ENCODE measurements at regions not wholly inside any gene's neighbourhood (a gene's known extent, or its start where the extent isn't known, plus 50 kb on each side); places are given as distances from the start of the nearest gene placed in this dataset.

DNA sequence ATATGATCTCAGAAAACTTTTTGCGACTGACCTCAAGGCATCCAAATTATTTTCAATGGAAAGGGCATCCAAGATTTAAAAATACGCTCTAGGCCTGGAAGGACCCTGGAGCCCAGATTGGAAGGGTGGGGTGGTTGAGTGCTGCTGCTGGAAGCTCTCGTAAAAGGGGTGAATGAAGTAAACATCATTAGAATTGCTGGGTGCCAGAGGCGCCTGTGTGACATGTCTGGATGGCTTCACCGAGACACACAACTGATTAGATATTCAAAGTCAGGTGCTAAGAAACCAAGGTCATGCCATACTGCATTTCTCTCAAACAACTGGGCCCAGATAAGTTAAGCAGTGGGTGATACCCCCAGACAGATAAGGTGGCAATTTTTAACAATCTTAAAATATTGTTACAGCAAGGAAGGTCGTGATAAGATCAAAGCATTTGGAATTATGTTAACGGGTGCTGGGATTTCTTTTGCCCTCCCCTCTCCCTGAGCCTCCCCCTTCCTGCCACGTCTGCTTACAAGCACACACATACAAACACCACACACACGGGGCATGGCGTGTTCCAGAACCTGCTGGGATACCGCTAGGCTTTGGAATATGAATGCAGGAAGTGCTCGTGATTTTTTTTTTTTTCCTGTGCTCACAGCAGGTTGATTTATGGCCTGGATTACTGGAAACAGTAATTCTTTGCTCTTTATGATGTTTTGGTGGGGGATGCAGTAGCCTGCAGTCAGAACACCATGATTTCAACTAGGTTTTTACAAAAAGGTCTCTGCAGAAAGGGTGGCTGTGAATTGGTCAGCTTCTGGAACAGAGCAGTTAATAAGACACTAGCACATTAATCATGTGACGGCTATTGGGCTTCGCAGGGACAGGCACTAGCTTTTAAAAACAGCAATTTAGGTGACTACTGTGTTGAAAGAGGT is 551.2 kb downstream of the QKI start:
- DNase-seq (ENCODE audit: low spot score) (peak; percentile 19), FAIRE-seq (no peak)

DNA sequence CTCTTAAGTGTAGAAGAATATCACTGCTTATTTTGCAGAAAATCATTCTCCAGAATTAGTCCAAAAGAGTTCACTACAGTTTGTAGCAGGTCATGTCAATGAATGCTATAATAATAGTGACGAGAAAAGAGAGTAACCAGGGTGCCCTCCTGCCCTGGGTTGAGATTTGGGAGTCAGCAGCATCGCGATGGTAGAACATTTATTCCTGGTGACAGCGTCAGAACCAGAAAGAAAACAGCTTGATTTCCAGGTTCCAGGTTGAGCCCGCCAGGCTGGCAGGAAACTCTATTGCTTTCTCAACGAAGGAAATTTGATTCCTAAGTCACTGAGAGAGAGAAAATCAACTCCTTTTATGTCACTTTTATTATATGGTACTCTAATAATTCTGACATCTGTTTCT is 550.3 kb downstream of the QKI start:
- no peak for DNase-seq (ENCODE audit: low spot score)
- FAIRE-seq = no peak

DNA sequence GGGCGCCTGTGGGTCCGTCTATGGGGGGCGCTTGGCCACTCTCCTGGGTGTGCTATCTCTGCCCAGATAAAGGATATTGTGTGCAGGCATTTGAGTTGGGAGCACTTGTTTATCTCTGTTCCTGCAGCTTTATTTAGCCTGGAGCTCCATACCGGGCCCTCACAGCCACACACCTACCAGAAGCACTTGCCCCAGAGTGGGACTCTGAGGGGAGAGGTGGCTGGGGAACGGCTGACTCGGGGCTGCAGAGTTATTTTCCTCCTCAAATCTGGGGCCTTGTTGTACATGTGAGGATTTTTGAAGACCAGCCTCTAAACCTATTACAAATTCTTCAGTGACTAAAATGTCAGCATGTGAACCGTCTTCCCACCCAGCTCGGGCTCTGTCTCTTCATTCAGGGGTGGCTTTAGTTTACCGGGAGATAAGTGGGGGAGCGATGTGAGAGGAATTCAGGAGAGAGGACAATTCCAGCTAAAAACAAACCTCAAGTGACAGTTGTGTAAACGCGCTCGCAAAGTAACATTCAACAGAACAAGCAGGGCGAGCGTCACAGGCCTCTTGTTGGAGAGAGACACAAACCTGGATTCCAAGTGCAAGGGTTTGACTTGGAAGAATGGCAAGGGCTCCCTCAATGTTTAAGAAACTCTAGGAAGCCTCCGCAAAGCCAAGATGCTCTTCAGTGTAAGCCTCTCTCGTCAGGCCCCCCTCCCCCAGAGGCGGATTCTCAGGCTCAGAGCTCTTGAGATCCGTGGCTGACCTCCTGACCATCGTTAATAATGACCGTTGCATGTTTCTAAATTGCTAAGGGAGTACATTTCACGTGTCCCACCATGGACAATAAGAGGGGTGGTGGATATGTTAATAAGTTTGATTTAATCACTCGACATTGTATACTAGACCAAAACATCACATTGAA is 548.9 kb downstream of the QKI start:
- no peak for DNase-seq (ENCODE audit: low spot score)
- FAIRE-seq = no peak

DNA sequence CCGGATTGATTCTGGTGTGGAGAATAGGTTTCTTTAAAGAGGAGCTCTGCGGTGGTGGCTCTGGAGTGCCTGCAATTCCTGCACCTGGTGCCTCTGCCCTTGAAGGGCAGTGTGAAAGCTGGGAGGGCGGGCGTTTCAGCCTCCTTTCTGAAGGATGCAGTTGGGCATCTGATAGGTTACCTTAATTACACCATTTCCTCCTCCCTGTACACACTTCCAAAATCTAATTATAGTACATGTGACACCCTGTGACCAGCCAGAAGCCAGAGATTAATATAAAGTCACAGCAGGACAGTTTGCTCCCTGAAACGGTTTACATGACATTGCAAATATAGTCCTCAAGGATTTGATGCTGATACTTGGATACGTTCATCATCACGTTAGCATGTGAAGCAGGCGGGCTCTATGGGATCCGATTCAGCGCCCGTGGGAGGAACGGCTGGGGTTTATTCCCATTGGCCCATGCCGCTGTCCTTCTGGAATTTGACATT is 548.2 kb downstream of the QKI start:
- no peak for DNase-seq (ENCODE audit: low spot score)
- no peak for FAIRE-seq

DNA sequence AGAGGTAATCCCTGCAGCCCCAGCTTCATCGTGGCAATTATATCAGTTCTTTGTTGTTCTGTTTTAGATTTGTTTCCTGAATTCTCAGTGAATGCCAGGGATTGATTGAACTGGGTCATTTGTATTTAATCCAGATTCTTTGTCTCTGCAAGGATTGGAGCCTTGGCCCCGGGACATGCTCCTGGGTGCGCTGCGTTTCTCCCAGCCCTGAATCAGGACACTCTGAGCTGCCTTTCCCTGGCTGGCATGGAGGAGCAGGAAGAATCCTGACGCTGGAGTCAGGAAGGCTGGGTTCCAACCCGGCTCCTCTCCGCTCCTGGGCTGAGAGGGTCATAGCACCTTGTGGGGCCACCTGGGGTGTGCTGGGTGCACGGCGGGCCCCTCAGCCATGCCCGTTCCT is 545.6 kb downstream of the QKI start:
- no peak for FAIRE-seq
- no peak for DNase-seq (ENCODE audit: low spot score)

- DNase-seq (ENCODE audit: low spot score) (peak; percentile 27), FAIRE-seq (no peak)
Measured at GRCh38 chr6:163958646-163959045, 544.1 kb downstream of the QKI start.

- DNase-seq (ENCODE audit: low spot score) (peak; percentile 79), FAIRE-seq (no peak)
Measured at GRCh38 chr6:163956571-163957407, 542.3 kb downstream of the QKI start.

DNA sequence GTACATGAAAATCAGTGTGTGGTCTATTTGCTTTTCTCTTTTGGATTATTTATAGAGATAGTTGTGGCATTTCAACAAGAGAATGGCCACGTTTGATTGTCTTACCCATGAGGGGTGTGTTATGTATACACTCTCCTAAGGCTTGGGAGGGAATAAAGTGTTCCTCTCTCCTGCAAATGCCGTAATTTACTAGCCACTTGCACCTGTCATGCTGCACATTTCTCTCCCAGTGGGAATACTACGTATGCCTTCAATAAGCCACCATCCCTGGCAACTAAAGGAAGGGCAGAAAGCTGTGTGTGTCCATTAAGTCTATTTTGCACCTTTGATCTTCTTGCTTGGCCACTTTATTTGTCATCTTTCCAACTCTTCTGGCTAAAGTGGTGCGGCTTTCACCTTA is 541.2 kb downstream of the QKI start:
- no peak for FAIRE-seq
- DNase-seq (ENCODE audit: low spot score) = no peak

DNA sequence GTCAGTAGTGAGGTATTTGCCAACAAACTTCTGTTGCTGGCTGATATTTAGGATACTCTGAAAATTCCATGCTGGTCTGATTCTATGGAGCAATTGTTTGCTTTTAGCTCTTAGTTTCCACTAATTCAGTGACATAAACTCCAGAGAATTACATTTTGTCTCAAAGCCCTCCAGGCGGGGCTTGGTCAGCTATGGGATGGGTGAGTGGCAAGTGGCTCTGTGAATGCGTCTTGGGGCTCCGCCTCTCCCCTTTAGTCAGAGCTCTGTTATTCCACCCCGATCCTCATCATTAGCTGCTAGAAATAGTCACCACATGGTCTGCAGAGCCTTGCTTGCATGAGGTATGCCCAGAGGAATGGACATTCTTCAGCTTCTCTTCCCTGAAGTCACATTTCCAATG is 540.6 kb downstream of the QKI start:
- DNase-seq (ENCODE audit: low spot score) = no peak
- no peak for FAIRE-seq

GRCh38 chr6:163954088-163954775 is 539.7 kb downstream of the QKI start:
- DNase-seq (ENCODE audit: low spot score) (no peak), FAIRE-seq (no peak)

GRCh38 chr6:163952005-163952404 is 537.5 kb downstream of the QKI start:
- DNase-seq (ENCODE audit: low spot score) = no peak
- FAIRE-seq = no peak

GRCh38 chr6:163951326-163951725 is 536.8 kb downstream of the QKI start:
- FAIRE-seq (no peak), DNase-seq (ENCODE audit: low spot score) (no peak)

GRCh38 chr6:163950159-163950558 is 535.6 kb downstream of the QKI start:
- no peak for FAIRE-seq
- DNase-seq (ENCODE audit: low spot score) = no peak

DNA sequence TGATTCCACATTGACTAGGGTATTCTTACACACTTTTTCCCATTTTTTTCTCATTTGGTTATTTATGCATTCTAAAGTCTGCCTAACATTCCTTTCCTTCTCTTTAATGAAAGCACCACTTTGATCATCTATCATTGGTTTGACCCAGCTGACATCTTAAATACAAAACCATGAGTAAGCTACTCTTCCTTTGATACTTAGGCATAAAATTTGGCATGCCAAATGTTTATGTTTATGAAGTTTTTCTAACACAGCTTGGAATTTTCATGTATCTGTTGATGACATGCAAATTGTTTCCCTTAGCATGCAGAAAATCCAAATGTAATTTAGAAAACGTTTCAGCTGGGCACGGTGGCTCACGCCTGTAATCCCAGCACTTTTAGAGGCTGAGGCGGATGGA is 534.9 kb downstream of the QKI start:
- DNase-seq (ENCODE audit: low spot score) = no peak
- no peak for FAIRE-seq

DNA sequence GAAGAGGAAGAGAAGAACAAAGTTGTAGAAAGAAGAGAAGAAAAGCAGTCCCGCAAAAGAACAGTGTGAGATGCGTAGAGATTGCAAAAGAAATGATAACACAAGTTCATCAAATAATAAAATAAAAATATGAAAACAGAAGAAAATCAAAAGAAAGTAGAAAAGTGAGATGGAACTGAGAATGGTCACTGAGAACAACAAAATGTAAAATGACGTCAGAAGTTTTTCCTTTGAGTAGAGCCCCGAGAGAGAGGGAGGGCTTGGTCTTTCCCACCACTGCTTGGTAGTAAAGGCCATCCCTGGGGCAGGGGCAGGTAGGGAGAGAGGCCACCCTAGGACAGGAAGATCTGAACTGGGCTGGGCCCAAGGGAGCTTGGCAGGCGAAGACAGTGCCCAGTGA is 533.7 kb downstream of the QKI start:
- no peak for FAIRE-seq
- no peak for DNase-seq (ENCODE audit: low spot score)

GRCh38 chr6:163947276-163947675 is 532.8 kb downstream of the QKI start:
- DNase-seq (ENCODE audit: low spot score) = no peak
- no peak for FAIRE-seq

DNA sequence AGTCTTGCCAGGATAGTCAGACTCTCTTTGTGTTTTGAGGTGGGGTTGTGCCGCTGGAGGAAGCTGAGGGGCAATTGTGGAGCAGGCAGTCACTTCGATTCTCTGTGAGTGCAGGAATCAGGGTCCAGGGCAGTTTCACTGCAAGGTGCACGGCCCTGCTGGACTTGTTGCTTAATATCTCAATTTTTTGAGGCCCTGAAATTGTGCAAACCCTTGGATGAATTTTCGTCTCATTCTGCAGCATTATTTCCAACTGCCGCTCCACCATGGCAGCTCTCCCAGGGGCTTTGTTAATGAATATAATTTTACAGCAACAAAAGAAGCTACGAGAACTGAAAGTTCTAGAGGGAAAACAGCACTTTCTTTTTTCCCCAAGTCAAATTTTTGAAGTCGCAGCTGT is 531.9 kb downstream of the QKI start:
- FAIRE-seq (no peak), DNase-seq (ENCODE audit: low spot score) (no peak)

DNA sequence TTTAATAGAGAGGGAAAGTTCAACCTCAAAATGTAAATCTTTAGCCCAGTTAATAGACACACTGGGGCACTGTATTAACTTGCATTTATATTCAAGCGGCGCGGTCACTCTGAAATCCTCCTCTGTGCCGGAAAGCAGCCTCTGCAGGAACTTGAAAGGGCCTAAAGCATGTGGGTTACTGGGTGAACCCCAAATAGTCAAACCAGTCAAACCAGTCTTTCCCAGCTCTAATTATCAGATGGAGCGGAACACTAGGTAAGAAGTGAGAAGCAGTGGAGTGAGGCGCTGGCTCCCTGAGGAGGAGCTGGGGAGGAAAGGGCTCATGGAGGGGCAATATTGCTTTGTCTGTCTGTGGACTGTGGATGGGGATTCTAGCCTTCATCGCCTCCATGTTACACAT is 531.3 kb downstream of the QKI start:
- no peak for FAIRE-seq
- DNase-seq (ENCODE audit: low spot score) = no peak

GRCh38 chr6:163944897-163945296 is 530.4 kb downstream of the QKI start:
- FAIRE-seq = no peak
- no peak for DNase-seq (ENCODE audit: low spot score)

DNA sequence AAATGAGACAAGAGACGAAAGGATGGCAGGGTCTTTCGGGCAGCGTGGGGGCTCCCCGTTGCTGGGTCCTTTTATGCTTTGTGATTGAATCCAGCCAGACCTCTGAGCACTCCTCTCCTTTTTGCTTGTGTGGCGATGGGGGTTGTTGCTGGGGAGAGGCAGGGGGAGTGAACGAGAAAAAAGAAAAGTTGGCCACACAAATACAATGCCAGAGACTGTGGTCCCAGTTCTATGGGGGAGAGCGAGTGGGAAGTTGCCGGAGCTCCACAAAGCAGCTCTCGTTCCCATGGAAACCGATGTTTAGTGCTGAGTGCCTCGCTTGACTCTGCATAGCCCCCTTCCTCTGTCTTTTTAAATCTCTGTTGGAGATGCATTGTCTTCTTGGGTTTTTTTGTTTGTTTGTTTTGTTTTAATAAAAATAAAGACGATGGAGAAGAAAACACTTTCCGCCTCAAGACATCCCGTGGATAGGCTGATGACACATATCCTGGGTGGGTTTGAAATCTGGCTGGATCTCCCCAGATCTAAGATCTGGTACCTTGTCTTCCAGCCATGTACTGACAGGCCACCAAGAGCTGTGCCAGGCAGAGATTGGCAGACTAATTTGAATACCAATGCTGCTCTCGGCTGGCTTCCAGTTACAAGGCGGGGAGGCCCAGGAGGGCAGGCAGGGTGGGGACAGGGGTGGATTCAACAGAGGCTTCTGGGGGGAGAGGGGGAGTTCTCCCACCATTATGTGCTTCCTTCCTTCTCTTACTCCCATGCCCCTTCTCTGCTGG is 529.3 kb downstream of the QKI start:
- FAIRE-seq (no peak), DNase-seq (ENCODE audit: low spot score) (no peak)
